PFSK-1 (cell line): ENCODE measurements at regions not wholly inside any gene's neighbourhood (a gene's known extent, or its start where the extent isn't known, plus 50 kb on each side); places are given as distances from the start of the nearest gene placed in this dataset.

Experiments
- FOXP2 ChIP-seq: optimal IDR thresholded peaks from 2 replicates; pipeline ENCODE3; 2011; ENCODE audit warnings: borderline replicate concordance, control low read depth, inconsistent platforms; ENCODE audit not compliant: insufficient read depth; ENCODE audit errors: extremely low read length, extremely low read depth
- POLR2AphosphoS5 ChIP-seq: IDR thresholded peaks from 2 replicates; pipeline ENCODE4 v1.6.1; 2012; ENCODE audit warnings: low read depth, mild to moderate bottlenecking, control low read depth, low read length, moderate library complexity
- REST ChIP-seq, 2 experiments: IDR thresholded peaks; 2 replicates each; pipeline versions ENCODE4 v1.6.1 to v1.8.0; 2011 to 2012; ENCODE audit warnings: low read depth in 2 of 2, low read length in 2 of 2, control low read depth in 1 of 2, inconsistent platforms in 1 of 2, mild to moderate bottlenecking in 1 of 2, moderate library complexity in 1 of 2; ENCODE audit not compliant: insufficient read depth in 1 of 2
- SIN3A ChIP-seq: IDR thresholded peaks from 2 replicates; pipeline ENCODE4 v1.6.1; 2012; ENCODE audit warnings: mild to moderate bottlenecking, low read length, moderate library complexity, borderline replicate concordance; ENCODE audit not compliant: insufficient read depth
- TAF1 ChIP-seq: IDR thresholded peaks from 2 replicates; pipeline ENCODE4 v1.6.1; 2012; ENCODE audit warnings: low read length, control low read depth, borderline replicate concordance; ENCODE audit not compliant: insufficient read depth

GRCh38 chr9:38154501-38155421 lies 85.7 kb upstream of the SHB start:
- no peak for TF ChIP-seq POLR2AphosphoS5
- TF ChIP-seq REST (IDR thresholded peaks at IDR 0.05; ENCODE audit: insufficient read depth in 1 of 2, low read depth in 2 of 2, low read length in 2 of 2) = no peak
- no peak for TF ChIP-seq FOXP2
- no peak for TF ChIP-seq TAF1
- TF ChIP-seq SIN3A = no peak

GRCh38 chr9:38153910-38154291 lies 84.9 kb upstream of the SHB start:
- no peak for TF ChIP-seq TAF1
- TF ChIP-seq REST (IDR thresholded peaks at IDR 0.05; ENCODE audit: insufficient read depth in 1 of 2, low read depth in 2 of 2, low read length in 2 of 2) = no peak
- no peak for TF ChIP-seq FOXP2

- TF ChIP-seq SIN3A (no peak), TAF1 (no peak), FOXP2 (no peak), REST (IDR thresholded peaks at IDR 0.05; ENCODE audit: insufficient read depth in 1 of 2, low read depth in 2 of 2, low read length in 2 of 2) (no peak), POLR2AphosphoS5 (no peak)
Measured at GRCh38 chr9:38153152-38153909, 84.3 kb upstream of the SHB start.

GRCh38 chr9:38149647-38150046 lies 80.6 kb upstream of the SHB start:
- TF ChIP-seq REST (IDR thresholded peaks at IDR 0.05; ENCODE audit: insufficient read depth in 1 of 2, low read depth in 2 of 2, low read length in 2 of 2) = no peak
- no peak for TF ChIP-seq SIN3A
- no peak for TF ChIP-seq FOXP2
- no peak for TF ChIP-seq TAF1
- no peak for TF ChIP-seq POLR2AphosphoS5
